Thoracic aorta (tissue), 2 donors: ENCODE measurements at regions not wholly inside any gene's neighbourhood (a gene's known extent, or its start where the extent isn't known, plus 50 kb on each side); places are given as distances from the start of the nearest gene placed in this dataset.

ENCODE experiments used
- ATAC-seq: fragments of 150-250 bp; one replicate; pipeline ENCODE4 v1.8.0; 2017; ENCODE audit warnings: low read depth; ENCODE audit not compliant: insufficient number of reproducible peaks, low FRiP score
- DNase-seq: peaks from one replicate; pipeline ENCODE4 v3.0.0-alpha.2; 2020; ENCODE audit warnings: low spot score
- H3K27ac ChIP-seq, 2 donors: fragments of 200-600 bp; sonication (generic); 1 replicate in 1 of 2; 2 replicates in 1 of 2; pipeline ENCODE4 v1.5.1; 2016; ENCODE audit warnings: mild to moderate bottlenecking in 2 of 2, moderate library complexity in 2 of 2
- H3K27me3 ChIP-seq: fragments of 200-600 bp; sonication (generic); replicated peaks from 2 replicates; pipeline ENCODE4 v1.6.0; 2016; ENCODE audit warnings: mild to moderate bottlenecking; ENCODE audit not compliant: insufficient read depth
- H3K36me3 ChIP-seq: fragments of 200-600 bp; sonication (generic); one replicate; pipeline ENCODE4 v1.5.1; 2016
- H3K4me1 ChIP-seq, 2 donors: fragments of 200-600 bp; sonication (generic); 1 replicate in 1 of 2; 2 replicates in 1 of 2; pipeline versions ENCODE4 v1.5.1 to v1.6.0; 2016; ENCODE audit warnings: low read depth in 2 of 2, mild to moderate bottlenecking in 1 of 2; ENCODE audit not compliant: control insufficient read depth in 1 of 2
- H3K4me3 ChIP-seq: fragments of 200-600 bp; sonication (generic); 2 replicates; pipeline ENCODE4 v1.5.1; 2016; ENCODE audit warnings: mild to moderate bottlenecking
- H3K9me3 ChIP-seq: fragments of 200-600 bp; sonication (generic); 2 replicates; pipeline ENCODE4 v1.5.1; 2016
- CTCF ChIP-seq: fragments of 200-600 bp; sonication (generic); IDR thresholded peaks from one replicate; pipeline ENCODE4 v1.5.1; 2019; ENCODE audit warnings: antibody characterized with exemption

GRCh38 chr1:24987875-24988557 lies 57.9 kb upstream of the RUNX3 start:
- Histone ChIP-seq H3K4me3 (no peak overlapping the region), H3K9me3 (no peaks in the 10 kb centered on the region), H3K36me3 (no peaks in the 10 kb centered on the region), H3K27me3 (no peaks in the 10 kb centered on the region), H3K27ac (no peak overlapping the region), H3K4me1 (no peaks in the 10 kb centered on the region)
- DNase-seq (no peak), ATAC-seq (no peak)
- TF ChIP-seq CTCF: no peak

GRCh38 chr1:24987424-24987823 lies 57.3 kb upstream of the RUNX3 start:
- Histone ChIP-seq H3K4me3 (no peak overlapping the region), H3K36me3 (no peaks in the 10 kb centered on the region), H3K27me3 (no peaks in the 10 kb centered on the region), H3K4me1 (no peaks in the 10 kb centered on the region), H3K27ac (no peak overlapping the region), H3K9me3 (no peaks in the 10 kb centered on the region)
- no peak for DNase-seq
- ATAC-seq: no peak
- TF ChIP-seq CTCF: no peak

- H3K27ac ChIP-seq: no peak overlapping the region
These were observed 56.4 kb upstream of the RUNX3 start for GRCh38 chr1:24986372-24986965.

GRCh38 chr1:24985737-24986136 lies 55.7 kb upstream of the RUNX3 start:
- Histone ChIP-seq H3K27me3 (no peaks in the 10 kb centered on the region), H3K4me1 (no peaks in the 10 kb centered on the region), H3K36me3 (no peaks in the 10 kb centered on the region), H3K4me3 (no peak overlapping the region), H3K9me3 (no peaks in the 10 kb centered on the region), H3K27ac (no peak overlapping the region)
- TF ChIP-seq CTCF: no peak
- ATAC-seq (no peak), DNase-seq (no peak)

More at GRCh38 chr1:24986372-24986965, 56.4 kb upstream of the RUNX3 start:
- DNase-seq (no peak), ATAC-seq (no peak)
- no peak overlapping the region for H3K4me3 ChIP-seq
- no peaks in the 10 kb centered on the region for H3K9me3 ChIP-seq
- no peaks in the 10 kb centered on the region for H3K27me3 ChIP-seq
- H3K36me3 ChIP-seq: no peaks in the 10 kb centered on the region
- no peak for TF ChIP-seq CTCF
- H3K4me1 ChIP-seq: no peaks in the 10 kb centered on the region

GRCh38 chr1:24984800-24985522 lies 54.9 kb upstream of the RUNX3 start:
- Histone ChIP-seq H3K4me1 (no peaks in the 10 kb centered on the region), H3K4me3 (no peak overlapping the region), H3K36me3 (no peaks in the 10 kb centered on the region), H3K9me3 (no peaks in the 10 kb centered on the region), H3K27me3 (no peaks in the 10 kb centered on the region), H3K27ac (no peak overlapping the region)
- TF ChIP-seq CTCF: no peak
- no peak for DNase-seq
- ATAC-seq: no peak
